Activated T-helper 17 cell treated with anti-CD3 and anti-CD28 coated beads, Interleukin-2, amount 50 U/mL, for 72 hours (primary cell): ENCODE measurements at regions not wholly inside any gene's neighbourhood (a gene's known extent, or its start where the extent isn't known, plus 50 kb on each side); places are given as distances from the start of the nearest gene placed in this dataset.

ENCODE experiments used
- ATAC-seq: fragments of 150-1000 bp; cut with Tn5 transposase; replicated peaks from 2 replicates; pipeline ENCODE4 v1.10.0; 2021; ENCODE audit warnings: mild to moderate bottlenecking, moderate library complexity
- H3K27ac Mint-ChIP-seq: one replicate; pipeline ENCODE4 v1.8.0; 2022; ENCODE audit warnings: mixed read lengths
- H3K27me3 Mint-ChIP-seq: one replicate; pipeline ENCODE4 v1.8.0; 2022; ENCODE audit warnings: mixed read lengths
- H3K36me3 Mint-ChIP-seq: one replicate; pipeline ENCODE4 v1.8.0; 2022; ENCODE audit warnings: low read depth, mild to moderate bottlenecking, mixed read lengths
- H3K4me1 Mint-ChIP-seq: one replicate; pipeline ENCODE4 v1.8.0; 2022; ENCODE audit warnings: mixed read lengths
- H3K4me3 Mint-ChIP-seq: one replicate; pipeline ENCODE4 v1.8.0; 2022; ENCODE audit warnings: mild to moderate bottlenecking, mixed read lengths
- H3K9me3 Mint-ChIP-seq: one replicate; pipeline ENCODE4 v1.8.0; 2022; ENCODE audit warnings: mixed read lengths

GRCh38 chr2:5501807-5502206 lies 190.4 kb upstream of the SOX11 start:
- no peak for ATAC-seq
- Mint-ChIP-seq H3K27ac (no peak overlapping the region), H3K36me3 (no peaks in the 10 kb centered on the region), H3K9me3 (peaks cover 7% of the 10 kb centered on the region), H3K27me3 (no peaks in the 10 kb centered on the region), H3K4me1 (no peaks in the 10 kb centered on the region), H3K4me3 (no peak overlapping the region)

GRCh38 chr2:5502385-5502784 lies 189.8 kb upstream of the SOX11 start:
- Mint-ChIP-seq H3K27me3 (no peaks in the 10 kb centered on the region), H3K4me3 (no peak overlapping the region), H3K9me3 (peaks cover 7% of the 10 kb centered on the region), H3K36me3 (no peaks in the 10 kb centered on the region), H3K27ac (no peak overlapping the region), H3K4me1 (no peaks in the 10 kb centered on the region)
- ATAC-seq, result no peak

- Mint-ChIP-seq H3K27ac (no peak overlapping the region), H3K4me1 (no peaks in the 10 kb centered on the region), H3K9me3 (peaks cover 7% of the 10 kb centered on the region), H3K4me3 (no peak overlapping the region), H3K27me3 (no peaks in the 10 kb centered on the region), H3K36me3 (no peaks in the 10 kb centered on the region)
- no peak for ATAC-seq
These were observed 187.4 kb upstream of the SOX11 start for GRCh38 chr2:5504756-5505155.

- H3K4me1 Mint-ChIP-seq, result no peaks in the 10 kb centered on the region
- no peaks in the 10 kb centered on the region for H3K27me3 Mint-ChIP-seq
- no peaks in the 10 kb centered on the region for H3K9me3 Mint-ChIP-seq
- no peaks in the 10 kb centered on the region for H3K36me3 Mint-ChIP-seq
- no peak overlapping the region for H3K27ac Mint-ChIP-seq
- no peak overlapping the region for H3K4me3 Mint-ChIP-seq
- no peak for ATAC-seq
These were observed 184.8 kb upstream of the SOX11 start for GRCh38 chr2:5507367-5507766.

- Mint-ChIP-seq H3K4me1 (no peaks in the 10 kb centered on the region), H3K4me3 (no peak overlapping the region), H3K27ac (no peak overlapping the region), H3K27me3 (no peaks in the 10 kb centered on the region), H3K9me3 (no peaks in the 10 kb centered on the region), H3K36me3 (no peaks in the 10 kb centered on the region)
- ATAC-seq, result no peak
These were observed 182.8 kb upstream of the SOX11 start for GRCh38 chr2:5509362-5509761.

GRCh38 chr2:5510082-5510481 lies 182.1 kb upstream of the SOX11 start:
- Mint-ChIP-seq H3K4me1 (no peaks in the 10 kb centered on the region), H3K27me3 (no peaks in the 10 kb centered on the region), H3K36me3 (no peaks in the 10 kb centered on the region), H3K9me3 (no peaks in the 10 kb centered on the region), H3K27ac (no peak overlapping the region), H3K4me3 (no peak overlapping the region)
- no peak for ATAC-seq

GRCh38 chr2:5515693-5516092 lies 176.5 kb upstream of the SOX11 start:
- ATAC-seq, result no peak
- H3K27ac Mint-ChIP-seq, result no peak overlapping the region
- no peaks in the 10 kb centered on the region for H3K36me3 Mint-ChIP-seq
- H3K9me3 Mint-ChIP-seq, result no peaks in the 10 kb centered on the region
- no peak overlapping the region for H3K4me3 Mint-ChIP-seq
- no peaks in the 10 kb centered on the region for H3K27me3 Mint-ChIP-seq
- H3K4me1 Mint-ChIP-seq, result no peaks in the 10 kb centered on the region

- ATAC-seq, result no peak
- H3K9me3 Mint-ChIP-seq, result no peaks in the 10 kb centered on the region
- H3K4me3 Mint-ChIP-seq, result no peak overlapping the region
- H3K27me3 Mint-ChIP-seq, result no peaks in the 10 kb centered on the region
- no peaks in the 10 kb centered on the region for H3K36me3 Mint-ChIP-seq
- H3K27ac Mint-ChIP-seq, result no peak overlapping the region
- no peaks in the 10 kb centered on the region for H3K4me1 Mint-ChIP-seq
These were observed 172.9 kb upstream of the SOX11 start for GRCh38 chr2:5519286-5519685.

- Mint-ChIP-seq H3K4me3 (no peak overlapping the region), H3K27ac (no peak overlapping the region), H3K27me3 (no peaks in the 10 kb centered on the region), H3K36me3 (no peaks in the 10 kb centered on the region), H3K9me3 (no peaks in the 10 kb centered on the region), H3K4me1 (no peaks in the 10 kb centered on the region)
- ATAC-seq, result no peak
These were observed 171.7 kb upstream of the SOX11 start for GRCh38 chr2:5520463-5520972.

- Mint-ChIP-seq H3K9me3 (no peaks in the 10 kb centered on the region), H3K27ac (no peak overlapping the region), H3K4me3 (no peak overlapping the region), H3K36me3 (no peaks in the 10 kb centered on the region), H3K27me3 (no peaks in the 10 kb centered on the region), H3K4me1 (no peaks in the 10 kb centered on the region)
- ATAC-seq, result no peak
These were observed 170.7 kb upstream of the SOX11 start for GRCh38 chr2:5521461-5521860.

GRCh38 chr2:5524551-5524950 lies 167.6 kb upstream of the SOX11 start:
- no peak overlapping the region for H3K4me3 Mint-ChIP-seq
- no peaks in the 10 kb centered on the region for H3K4me1 Mint-ChIP-seq
- H3K27me3 Mint-ChIP-seq, result no peaks in the 10 kb centered on the region
- ATAC-seq, result no peak
- no peaks in the 10 kb centered on the region for H3K36me3 Mint-ChIP-seq
- no peaks in the 10 kb centered on the region for H3K9me3 Mint-ChIP-seq
- no peak overlapping the region for H3K27ac Mint-ChIP-seq

- ATAC-seq, result no peak
- H3K4me3 Mint-ChIP-seq, result no peak overlapping the region
- H3K9me3 Mint-ChIP-seq, result no peaks in the 10 kb centered on the region
- no peak overlapping the region for H3K27ac Mint-ChIP-seq
- no peaks in the 10 kb centered on the region for H3K4me1 Mint-ChIP-seq
- no peaks in the 10 kb centered on the region for H3K36me3 Mint-ChIP-seq
- no peaks in the 10 kb centered on the region for H3K27me3 Mint-ChIP-seq
These were observed 163.5 kb upstream of the SOX11 start for GRCh38 chr2:5528706-5529105.

GRCh38 chr2:5530011-5530696 lies 162.0 kb upstream of the SOX11 start:
- Mint-ChIP-seq H3K36me3 (no peaks in the 10 kb centered on the region), H3K4me3 (no peak overlapping the region), H3K27me3 (no peaks in the 10 kb centered on the region), H3K27ac (no peak overlapping the region), H3K9me3 (no peaks in the 10 kb centered on the region), H3K4me1 (no peaks in the 10 kb centered on the region)
- ATAC-seq, result no peak

- no peaks in the 10 kb centered on the region for H3K27me3 Mint-ChIP-seq
- H3K4me1 Mint-ChIP-seq, result no peaks in the 10 kb centered on the region
- no peak overlapping the region for H3K27ac Mint-ChIP-seq
- H3K4me3 Mint-ChIP-seq, result no peak overlapping the region
- ATAC-seq, result no peak
- peaks cover 5% of the 10 kb centered on the region for H3K9me3 Mint-ChIP-seq
- no peaks in the 10 kb centered on the region for H3K36me3 Mint-ChIP-seq
These were observed 156.9 kb upstream of the SOX11 start for GRCh38 chr2:5535301-5535700.

- Mint-ChIP-seq H3K4me1 (no peaks in the 10 kb centered on the region), H3K27ac (no peak overlapping the region), H3K36me3 (no peaks in the 10 kb centered on the region), H3K27me3 (no peaks in the 10 kb centered on the region), H3K9me3 (peaks cover 5% of the 10 kb centered on the region), H3K4me3 (no peak overlapping the region)
- no peak for ATAC-seq
These were observed 154.9 kb upstream of the SOX11 start for GRCh38 chr2:5537180-5537688.

- H3K4me3 Mint-ChIP-seq, result no peak overlapping the region
- no peak overlapping the region for H3K27ac Mint-ChIP-seq
- H3K27me3 Mint-ChIP-seq, result no peaks in the 10 kb centered on the region
- ATAC-seq, result no peak
- H3K36me3 Mint-ChIP-seq, result no peaks in the 10 kb centered on the region
- H3K9me3 Mint-ChIP-seq, result peaks cover 8% of the 10 kb centered on the region
- no peaks in the 10 kb centered on the region for H3K4me1 Mint-ChIP-seq
These were observed 153.9 kb upstream of the SOX11 start for GRCh38 chr2:5538313-5538712.
